Lower leg skin (tissue), 3 donors: ENCODE measurements at regions not wholly inside any gene's neighbourhood (a gene's known extent, or its start where the extent isn't known, plus 50 kb on each side); places are given as distances from the start of the nearest gene placed in this dataset.

Experiments
- POLR2A ChIP-seq, 2 donors: fragments of 450-650 bp; IDR thresholded peaks; one replicate each; pipeline ENCODE4 v1.6.1; 2016 to 2017; ENCODE audit warnings: antibody characterized with exemption in 2 of 2, mild to moderate bottlenecking in 1 of 2, moderate library complexity in 1 of 2
- TF ChIP-seq, protein P1 (sequence below), 3 donors: fragments of 450-650 bp; IDR thresholded peaks; one replicate each; pipeline ENCODE4 v1.5.1; 2016; ENCODE audit warnings: antibody characterized with exemption in 3 of 3, mild to moderate bottlenecking in 3 of 3, moderate library complexity in 2 of 3

DNA sequence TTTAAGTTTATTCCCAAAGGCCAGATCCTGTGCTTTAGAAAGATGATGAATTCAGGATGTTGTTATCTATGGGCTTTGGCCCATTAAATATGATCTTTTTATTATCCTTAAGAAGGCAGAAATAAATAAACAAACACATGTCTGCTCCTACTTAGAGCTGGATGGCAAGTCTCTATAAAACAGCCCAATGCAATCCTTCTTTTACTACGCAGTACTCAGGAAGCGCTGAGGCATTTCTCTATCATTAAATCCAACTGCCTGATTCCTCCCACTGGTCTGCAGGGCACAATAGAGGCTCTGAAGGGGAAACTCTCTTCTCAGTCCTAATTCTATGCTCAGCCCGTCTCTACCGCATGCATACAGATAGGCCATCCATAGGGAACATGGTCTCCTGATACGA is 144.5 kb upstream of the TMEM72 start:
- TF ChIP-seq, protein P1, sequence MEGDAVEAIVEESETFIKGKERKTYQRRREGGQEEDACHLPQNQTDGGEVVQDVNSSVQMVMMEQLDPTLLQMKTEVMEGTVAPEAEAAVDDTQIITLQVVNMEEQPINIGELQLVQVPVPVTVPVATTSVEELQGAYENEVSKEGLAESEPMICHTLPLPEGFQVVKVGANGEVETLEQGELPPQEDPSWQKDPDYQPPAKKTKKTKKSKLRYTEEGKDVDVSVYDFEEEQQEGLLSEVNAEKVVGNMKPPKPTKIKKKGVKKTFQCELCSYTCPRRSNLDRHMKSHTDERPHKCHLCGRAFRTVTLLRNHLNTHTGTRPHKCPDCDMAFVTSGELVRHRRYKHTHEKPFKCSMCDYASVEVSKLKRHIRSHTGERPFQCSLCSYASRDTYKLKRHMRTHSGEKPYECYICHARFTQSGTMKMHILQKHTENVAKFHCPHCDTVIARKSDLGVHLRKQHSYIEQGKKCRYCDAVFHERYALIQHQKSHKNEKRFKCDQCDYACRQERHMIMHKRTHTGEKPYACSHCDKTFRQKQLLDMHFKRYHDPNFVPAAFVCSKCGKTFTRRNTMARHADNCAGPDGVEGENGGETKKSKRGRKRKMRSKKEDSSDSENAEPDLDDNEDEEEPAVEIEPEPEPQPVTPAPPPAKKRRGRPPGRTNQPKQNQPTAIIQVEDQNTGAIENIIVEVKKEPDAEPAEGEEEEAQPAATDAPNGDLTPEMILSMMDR (IDR thresholded peaks at IDR 0.05) = no peak
- no peak for TF ChIP-seq POLR2A (IDR thresholded peaks at IDR 0.05)
